ENCODE measurements at regions not wholly inside any gene's neighbourhood (a gene's known extent, or its start where the extent isn't known, plus 50 kb on each side); places are given as distances from the start of the nearest gene placed in this dataset.
"Not testable (repeated sequence)": the region's sequence is repeated elsewhere in the genome, so short reads cannot be mapped to it uniquely, and the experiment has no call there.

- DNase-seq; ATAC-seq; H3K27ac Mint-ChIP-seq; H3K4me3 Mint-ChIP-seq; H3K9me3 Mint-ChIP-seq; H3K36me3 Mint-ChIP-seq (ENCODE audit: low read depth): not testable (repeated sequence)
- Mint-ChIP-seq H3K4me1 (peaks cover 10% of the 10 kb centered on the region), H3K27me3 (peaks cover 34% of the 10 kb centered on the region)
These were observed 173.6 kb upstream of the PDE10A start for GRCh38 chr6:165836648-165837047.

- no peak for DNase-seq
- no peak overlapping the region for H3K4me3 Mint-ChIP-seq
- ATAC-seq = no peak
- no peaks in the 10 kb centered on the region for H3K9me3 Mint-ChIP-seq
- H3K36me3 Mint-ChIP-seq (ENCODE audit: low read depth) = no peaks in the 10 kb centered on the region
- no peak overlapping the region for H3K27ac Mint-ChIP-seq
- peaks cover 11% of the 10 kb centered on the region for H3K4me1 Mint-ChIP-seq
- peaks cover 35% of the 10 kb centered on the region for H3K27me3 Mint-ChIP-seq
These were observed 172.4 kb upstream of the PDE10A start for GRCh38 chr6:165835410-165835851.

GRCh38 chr6:165834613-165835259, 171.7 kb upstream of the PDE10A start:
- Mint-ChIP-seq H3K27ac (no peak overlapping the region), H3K27me3 (peaks cover 33% of the 10 kb centered on the region), H3K4me3 (no peak overlapping the region), H3K36me3 (ENCODE audit: low read depth) (no peaks in the 10 kb centered on the region), H3K4me1 (peaks cover 11% of the 10 kb centered on the region), H3K9me3 (no peaks in the 10 kb centered on the region)
- ATAC-seq (no peak), DNase-seq (no peak)

GRCh38 chr6:165833355-165833754, 170.3 kb upstream of the PDE10A start:
- no peak overlapping the region for H3K4me3 Mint-ChIP-seq
- H3K36me3 Mint-ChIP-seq (ENCODE audit: low read depth) = no peaks in the 10 kb centered on the region
- H3K4me1 Mint-ChIP-seq = peaks cover 11% of the 10 kb centered on the region
- H3K27me3 Mint-ChIP-seq = peaks cover 29% of the 10 kb centered on the region
- no peaks in the 10 kb centered on the region for H3K9me3 Mint-ChIP-seq
- no peak overlapping the region for H3K27ac Mint-ChIP-seq
- ATAC-seq (no peak), DNase-seq (no peak)

GRCh38 chr6:165831812-165832510, 168.9 kb upstream of the PDE10A start:
- DNase-seq (no peak), ATAC-seq (no peak)
- no peaks in the 10 kb centered on the region for H3K9me3 Mint-ChIP-seq
- H3K4me1 Mint-ChIP-seq = peaks cover 11% of the 10 kb centered on the region
- no peak overlapping the region for H3K4me3 Mint-ChIP-seq
- H3K27ac Mint-ChIP-seq = no peak overlapping the region
- no peaks in the 10 kb centered on the region for H3K36me3 Mint-ChIP-seq (ENCODE audit: low read depth)
- H3K27me3 Mint-ChIP-seq = peaks cover 27% of the 10 kb centered on the region

- ATAC-seq = no peak
- Mint-ChIP-seq H3K27ac (no peak overlapping the region), H3K4me3 (no peak overlapping the region), H3K36me3 (ENCODE audit: low read depth) (no peaks in the 10 kb centered on the region), H3K27me3 (peaks cover 21% of the 10 kb centered on the region), H3K4me1 (peaks cover 11% of the 10 kb centered on the region), H3K9me3 (no peaks in the 10 kb centered on the region)
- DNase-seq = no peak
These were observed 167.7 kb upstream of the PDE10A start for GRCh38 chr6:165830761-165831160.

- H3K9me3 Mint-ChIP-seq = no peaks in the 10 kb centered on the region
- H3K27ac Mint-ChIP-seq = no peak overlapping the region
- DNase-seq (no peak), ATAC-seq (no peak)
- peaks cover 15% of the 10 kb centered on the region for H3K27me3 Mint-ChIP-seq
- no peaks in the 10 kb centered on the region for H3K36me3 Mint-ChIP-seq (ENCODE audit: low read depth)
- H3K4me3 Mint-ChIP-seq = no peak overlapping the region
- H3K4me1 Mint-ChIP-seq = peaks cover 11% of the 10 kb centered on the region
These were observed 166.3 kb upstream of the PDE10A start for GRCh38 chr6:165829376-165829775.

- peaks cover 3% of the 10 kb centered on the region for H3K27me3 Mint-ChIP-seq
- peaks cover 4% of the 10 kb centered on the region for H3K4me1 Mint-ChIP-seq
- H3K9me3 Mint-ChIP-seq = no peaks in the 10 kb centered on the region
- ATAC-seq (no peak), DNase-seq (no peak)
- no peaks in the 10 kb centered on the region for H3K36me3 Mint-ChIP-seq (ENCODE audit: low read depth)
- no peak overlapping the region for H3K4me3 Mint-ChIP-seq
- H3K27ac Mint-ChIP-seq = no peak overlapping the region
These were observed 164.1 kb upstream of the PDE10A start for GRCh38 chr6:165827190-165827518.

GRCh38 chr6:165826487-165827189, 163.6 kb upstream of the PDE10A start:
- H3K4me1 Mint-ChIP-seq = peaks cover under 1% of the 10 kb centered on the region
- no peak for ATAC-seq
- no peak for DNase-seq

GRCh38 chr6:165825256-165825815, 162.3 kb upstream of the PDE10A start:
- DNase-seq (no peak), ATAC-seq (no peak)
- Mint-ChIP-seq H3K4me3 (no peak overlapping the region), H3K27ac (no peak overlapping the region), H3K9me3 (no peaks in the 10 kb centered on the region), H3K36me3 (ENCODE audit: low read depth) (no peaks in the 10 kb centered on the region), H3K4me1 (no peaks in the 10 kb centered on the region), H3K27me3 (peaks cover 6% of the 10 kb centered on the region)

More at GRCh38 chr6:165826487-165827189, 163.6 kb upstream of the PDE10A start:
- H3K4me3 Mint-ChIP-seq = no peak overlapping the region
- H3K9me3 Mint-ChIP-seq = no peaks in the 10 kb centered on the region
- H3K27ac Mint-ChIP-seq = no peak overlapping the region
- H3K27me3 Mint-ChIP-seq = peaks cover 1% of the 10 kb centered on the region
- no peaks in the 10 kb centered on the region for H3K36me3 Mint-ChIP-seq (ENCODE audit: low read depth)

- ATAC-seq (no peak), DNase-seq (no peak)
- Mint-ChIP-seq H3K36me3 (ENCODE audit: low read depth) (no peaks in the 10 kb centered on the region), H3K9me3 (no peaks in the 10 kb centered on the region), H3K27ac (no peak overlapping the region), H3K27me3 (peaks cover 18% of the 10 kb centered on the region), H3K4me3 (no peak overlapping the region), H3K4me1 (no peaks in the 10 kb centered on the region)
These were observed 160.7 kb upstream of the PDE10A start for GRCh38 chr6:165823609-165824326.

- DNase-seq = no peak
- H3K27me3 Mint-ChIP-seq = peaks cover 29% of the 10 kb centered on the region
- no peak overlapping the region for H3K4me3 Mint-ChIP-seq
- no peaks in the 10 kb centered on the region for H3K36me3 Mint-ChIP-seq (ENCODE audit: low read depth)
- ATAC-seq = no peak
- no peaks in the 10 kb centered on the region for H3K4me1 Mint-ChIP-seq
- H3K27ac Mint-ChIP-seq = no peak overlapping the region
- H3K9me3 Mint-ChIP-seq = no peaks in the 10 kb centered on the region
These were observed 159.5 kb upstream of the PDE10A start for GRCh38 chr6:165822501-165822900.

- Mint-ChIP-seq H3K4me3 (no peak overlapping the region), H3K36me3 (ENCODE audit: low read depth) (no peaks in the 10 kb centered on the region), H3K27me3 (peaks cover 30% of the 10 kb centered on the region), H3K4me1 (no peaks in the 10 kb centered on the region), H3K27ac (no peak overlapping the region), H3K9me3 (no peaks in the 10 kb centered on the region)
- no peak for ATAC-seq
- DNase-seq = no peak
These were observed 158.7 kb upstream of the PDE10A start for GRCh38 chr6:165821754-165822153.

GRCh38 chr6:165820934-165821333, 157.9 kb upstream of the PDE10A start:
- Mint-ChIP-seq H3K4me3 (no peak overlapping the region), H3K27me3 (peaks cover 36% of the 10 kb centered on the region), H3K36me3 (ENCODE audit: low read depth) (no peaks in the 10 kb centered on the region), H3K9me3 (no peaks in the 10 kb centered on the region), H3K4me1 (no peaks in the 10 kb centered on the region), H3K27ac (no peak overlapping the region)
- ATAC-seq (no peak), DNase-seq (no peak)

Data from activated naive CD8-positive, alpha-beta T cell treated with anti-CD3 and anti-CD28 coated beads, Interleukin-2, amount 50 U/mL, for 24 hours (primary cell).